Fibroblast of lung (primary cell): ENCODE measurements at regions not wholly inside any gene's neighbourhood (a gene's known extent, or its start where the extent isn't known, plus 50 kb on each side); places are given as distances from the start of the nearest gene placed in this dataset.

ENCODE experiments used
- DNase-seq, 2 donors: peaks; one replicate each; pipeline versions ENCODE4 v3.0.0 to v3.0.0-alpha.2; 2010; ENCODE audit warnings: low read depth in 2 of 2
- H2AFZ ChIP-seq: 2 replicates; pipeline ENCODE4 v1.5.1; 2012; ENCODE audit warnings: low read length, control low read depth, inconsistent platforms
- H3K27ac ChIP-seq: 2 replicates; pipeline ENCODE4 v1.5.1; 2011; ENCODE audit warnings: low read length, control low read depth; ENCODE audit not compliant: insufficient read depth
- H3K27me3 ChIP-seq: 2 replicates; pipeline ENCODE4 v1.5.1; 2011; ENCODE audit warnings: mild to moderate bottlenecking, low read length; ENCODE audit not compliant: control insufficient read depth, insufficient read depth
- H3K36me3 ChIP-seq: 2 replicates; pipeline ENCODE4 v1.5.1; 2011; ENCODE audit warnings: low read length; ENCODE audit not compliant: control insufficient read depth, insufficient read depth
- H3K4me1 ChIP-seq: 2 replicates; pipeline ENCODE4 v1.5.1; 2011; ENCODE audit warnings: low read length; ENCODE audit not compliant: control insufficient read depth, insufficient read depth; ENCODE audit errors: extremely low read depth
- H3K4me2 ChIP-seq: 2 replicates; pipeline ENCODE4 v1.5.1; 2011; ENCODE audit warnings: low read length, control low read depth; ENCODE audit not compliant: insufficient read depth; ENCODE audit errors: extremely low read depth
- H3K4me3 ChIP-seq, 4 experiments: fragments of 200-600 bp in 1 of 4; sonication (generic) in 1 of 4; replicated peaks in 1 of 4; 2 replicates each; pipeline ENCODE4 v1.5.1; 2011 to 2016; ENCODE audit warnings: low read length in 4 of 4, low read depth in 3 of 4, mild to moderate bottlenecking in 3 of 4, control low read depth in 2 of 4, inconsistent platforms in 1 of 4, mixed read lengths in 1 of 4; ENCODE audit not compliant: insufficient read depth in 1 of 4; ENCODE audit errors: control extremely low read depth in 1 of 4
- H3K79me2 ChIP-seq: 2 replicates; pipeline ENCODE4 v1.5.1; 2012; ENCODE audit warnings: mild to moderate bottlenecking, low read length, inconsistent platforms; ENCODE audit not compliant: control insufficient read depth, insufficient read depth
- H3K9ac ChIP-seq: 2 replicates; pipeline ENCODE4 v1.5.1; 2011; ENCODE audit warnings: mild to moderate bottlenecking, low read length, control low read depth; ENCODE audit not compliant: insufficient read depth
- H3K9me3 ChIP-seq: 2 replicates; pipeline ENCODE4 v1.5.1; 2012; ENCODE audit warnings: low read depth, low read length; ENCODE audit not compliant: control insufficient read depth, insufficient read depth
- H4K20me1 ChIP-seq: 2 replicates; pipeline ENCODE4 v1.5.1; 2011; ENCODE audit warnings: low read length; ENCODE audit not compliant: control insufficient read depth, insufficient read depth; ENCODE audit errors: extremely low read depth
- CTCF ChIP-seq, 2 donors: IDR thresholded peaks in 1 of 2; conservative IDR thresholded peaks in 1 of 2; 1 replicate in 1 of 2; 2 replicates in 1 of 2; pipeline ENCODE4 v1.5.1; 2011 to 2012; ENCODE audit warnings: low read length in 2 of 2, control low read depth in 1 of 2, inconsistent platforms in 1 of 2, low read depth in 1 of 2, mild to moderate bottlenecking in 1 of 2
- EZH2 ChIP-seq: IDR thresholded peaks from 2 replicates; pipeline ENCODE4 v1.5.1; 2012; ENCODE audit warnings: low read length, control low read depth, mild to moderate bottlenecking; ENCODE audit errors: missing control alignments

- H3K9me3 ChIP-seq = no peaks in the 10 kb centered on the region
- no peaks in the 10 kb centered on the region for H3K36me3 ChIP-seq
- no peaks in the 10 kb centered on the region for H3K27me3 ChIP-seq
- no peaks in the 10 kb centered on the region for H3K4me1 ChIP-seq
- no peak overlapping the region for H2AFZ ChIP-seq
- no peaks in the 10 kb centered on the region for H3K79me2 ChIP-seq
- TF ChIP-seq CTCF (conservative IDR thresholded peaks at IDR 0.05 in 1 of 2, IDR thresholded peaks at IDR 0.05 in 1 of 2; ENCODE audit: low read depth in 1 of 2, low read length in 2 of 2) (no peak), EZH2 (no peak)
- no peaks in the 10 kb centered on the region for H4K20me1 ChIP-seq
- no peak overlapping the region for H3K27ac ChIP-seq
- no peak overlapping the region for H3K9ac ChIP-seq
- no peak overlapping the region for H3K4me2 ChIP-seq
- H3K4me3 ChIP-seq = no peak overlapping the region
- DNase-seq = no peak
Measured at GRCh38 chr1:239268941-239269340, 117.4 kb upstream of the CHRM3 start.

GRCh38 chr1:239268007-239268406 lies 118.4 kb upstream of the CHRM3 start:
- H3K4me3 ChIP-seq = no peak overlapping the region
- DNase-seq = no peak

GRCh38 chr1:239263801-239264200 lies 122.6 kb upstream of the CHRM3 start:
- H3K27ac ChIP-seq = no peak overlapping the region
- H3K4me1 ChIP-seq = no peaks in the 10 kb centered on the region
- H3K4me2 ChIP-seq = no peak overlapping the region
- TF ChIP-seq EZH2 (no peak), CTCF (conservative IDR thresholded peaks at IDR 0.05 in 1 of 2, IDR thresholded peaks at IDR 0.05 in 1 of 2; ENCODE audit: low read depth in 1 of 2, low read length in 2 of 2) (no peak)
- no peaks in the 10 kb centered on the region for H3K9me3 ChIP-seq
- H3K9ac ChIP-seq = no peak overlapping the region
- no peak for DNase-seq
- H3K36me3 ChIP-seq = no peaks in the 10 kb centered on the region
- H4K20me1 ChIP-seq = no peaks in the 10 kb centered on the region
- no peak overlapping the region for H3K4me3 ChIP-seq
- no peaks in the 10 kb centered on the region for H3K27me3 ChIP-seq
- no peak overlapping the region for H2AFZ ChIP-seq
- H3K79me2 ChIP-seq = no peaks in the 10 kb centered on the region

More at GRCh38 chr1:239268007-239268406, 118.4 kb upstream of the CHRM3 start:
- TF ChIP-seq EZH2 = no peak
- no peak for TF ChIP-seq CTCF (conservative IDR thresholded peaks at IDR 0.05 in 1 of 2, IDR thresholded peaks at IDR 0.05 in 1 of 2; ENCODE audit: low read depth in 1 of 2, low read length in 2 of 2)
- Histone ChIP-seq H3K36me3 (no peaks in the 10 kb centered on the region), H3K27ac (no peak overlapping the region), H3K9ac (no peak overlapping the region), H4K20me1 (no peaks in the 10 kb centered on the region), H2AFZ (no peak overlapping the region), H3K27me3 (no peaks in the 10 kb centered on the region), H3K9me3 (no peaks in the 10 kb centered on the region), H3K79me2 (no peaks in the 10 kb centered on the region), H3K4me1 (no peaks in the 10 kb centered on the region), H3K4me2 (no peak overlapping the region)
